ENCODE measurements at regions not wholly inside any gene's neighbourhood (a gene's known extent, or its start where the extent isn't known, plus 50 kb on each side); places are given as distances from the start of the nearest gene placed in this dataset.
A peak's percentile ranks its signal among the peaks of the same experiment; 100 is the strongest.

- peak; percentile 51 for DNase-seq (ENCODE audit: extremely low spot score, unreplicated experiment)
- Mint-ChIP-seq H3K4me3 (ENCODE audit: unreplicated experiment) (no peak overlapping the region), H3K9me3 (ENCODE audit: unreplicated experiment) (peaks cover 15% of the 10 kb centered on the region), H3K36me3 (ENCODE audit: unreplicated experiment) (no peaks in the 10 kb centered on the region), H3K27ac (ENCODE audit: unreplicated experiment) (no peak overlapping the region), H3K4me1 (ENCODE audit: unreplicated experiment) (no peaks in the 10 kb centered on the region), H3K27me3 (ENCODE audit: unreplicated experiment) (no peaks in the 10 kb centered on the region)
- no peak for TF ChIP-seq CTCF (IDR thresholded peaks at IDR 0.05)
Measured at GRCh38 chr6:170190046-170190445, 100.8 kb downstream of the DLL1 start.

- peaks cover 12% of the 10 kb centered on the region for H3K9me3 Mint-ChIP-seq (ENCODE audit: unreplicated experiment)
- no peak overlapping the region for H3K27ac Mint-ChIP-seq (ENCODE audit: unreplicated experiment)
- no peaks in the 10 kb centered on the region for H3K4me1 Mint-ChIP-seq (ENCODE audit: unreplicated experiment)
- H3K27me3 Mint-ChIP-seq (ENCODE audit: unreplicated experiment): no peaks in the 10 kb centered on the region
- peak; percentile 82 for DNase-seq (ENCODE audit: extremely low spot score, unreplicated experiment)
- H3K4me3 Mint-ChIP-seq (ENCODE audit: unreplicated experiment): no peak overlapping the region
- TF ChIP-seq CTCF (IDR thresholded peaks at IDR 0.05): no peak
- no peaks in the 10 kb centered on the region for H3K36me3 Mint-ChIP-seq (ENCODE audit: unreplicated experiment)
Measured at GRCh38 chr6:170189236-170189635, 101.6 kb downstream of the DLL1 start.

- DNase-seq (ENCODE audit: extremely low spot score, unreplicated experiment): peak; percentile 76
- no peak overlapping the region for H3K27ac Mint-ChIP-seq (ENCODE audit: unreplicated experiment)
- H3K36me3 Mint-ChIP-seq (ENCODE audit: unreplicated experiment): no peaks in the 10 kb centered on the region
- H3K4me1 Mint-ChIP-seq (ENCODE audit: unreplicated experiment): no peaks in the 10 kb centered on the region
- no peaks in the 10 kb centered on the region for H3K27me3 Mint-ChIP-seq (ENCODE audit: unreplicated experiment)
- H3K4me3 Mint-ChIP-seq (ENCODE audit: unreplicated experiment): no peak overlapping the region
- no peak for TF ChIP-seq CTCF (IDR thresholded peaks at IDR 0.05)
- H3K9me3 Mint-ChIP-seq (ENCODE audit: unreplicated experiment): peaks cover 7% of the 10 kb centered on the region
Measured at GRCh38 chr6:170188571-170189001, 102.3 kb downstream of the DLL1 start.

GRCh38 chr6:170187669-170188566 lies 103.0 kb downstream of the DLL1 start:
- no peak overlapping the region for H3K27ac Mint-ChIP-seq (ENCODE audit: unreplicated experiment)
- no peaks in the 10 kb centered on the region for H3K27me3 Mint-ChIP-seq (ENCODE audit: unreplicated experiment)
- no peaks in the 10 kb centered on the region for H3K4me1 Mint-ChIP-seq (ENCODE audit: unreplicated experiment)
- peak; percentile 81 for DNase-seq (ENCODE audit: extremely low spot score, unreplicated experiment)
- peaks cover 13% of the 10 kb centered on the region for H3K9me3 Mint-ChIP-seq (ENCODE audit: unreplicated experiment)
- H3K4me3 Mint-ChIP-seq (ENCODE audit: unreplicated experiment): no peak overlapping the region
- H3K36me3 Mint-ChIP-seq (ENCODE audit: unreplicated experiment): no peaks in the 10 kb centered on the region
- no peak for TF ChIP-seq CTCF (IDR thresholded peaks at IDR 0.05)

- Mint-ChIP-seq H3K27me3 (ENCODE audit: unreplicated experiment) (no peaks in the 10 kb centered on the region), H3K36me3 (ENCODE audit: unreplicated experiment) (no peaks in the 10 kb centered on the region), H3K4me1 (ENCODE audit: unreplicated experiment) (no peaks in the 10 kb centered on the region), H3K4me3 (ENCODE audit: unreplicated experiment) (no peak overlapping the region), H3K9me3 (ENCODE audit: unreplicated experiment) (peaks cover 15% of the 10 kb centered on the region), H3K27ac (ENCODE audit: unreplicated experiment) (no peak overlapping the region)
- peak; percentile 81 for DNase-seq (ENCODE audit: extremely low spot score, unreplicated experiment)
- no peak for TF ChIP-seq CTCF (IDR thresholded peaks at IDR 0.05)
Measured at GRCh38 chr6:170186941-170187668, 103.8 kb downstream of the DLL1 start.

Measured in osteocyte (in vitro differentiated cells).